ENCODE measurements at regions not wholly inside any gene's neighbourhood (a gene's known extent, or its start where the extent isn't known, plus 50 kb on each side); places are given as distances from the start of the nearest gene placed in this dataset.

GRCh38 chr7:41051535-41051934, 651.4 kb downstream of the INHBA start:
- WGBS = 77% methylated on average over 10 of the region's 10 CpGs
- no peaks in the 10 kb centered on the region for H3K27me3 ChIP-seq (replicated peaks; ENCODE audit: insufficient read depth)
- TF ChIP-seq POLR2A (IDR thresholded peaks at IDR 0.05) (no peak), POLR2AphosphoS5 (IDR thresholded peaks at IDR 0.05) (no peak), CTCF (IDR thresholded peaks at IDR 0.05) (no peak)
- no peaks in the 10 kb centered on the region for H3K4me1 ChIP-seq (replicated peaks)
- H3K36me3 ChIP-seq = no peaks in the 10 kb centered on the region
- intact Hi-C loops (cut with DNase I) = no loop called here
- no peak for DNase-seq (ENCODE audit: low spot score)
- no peak overlapping the region for H3K4me3 ChIP-seq
- H3K9me3 ChIP-seq = no peaks in the 10 kb centered on the region
- H3K27ac ChIP-seq = no peak overlapping the region

DNA sequence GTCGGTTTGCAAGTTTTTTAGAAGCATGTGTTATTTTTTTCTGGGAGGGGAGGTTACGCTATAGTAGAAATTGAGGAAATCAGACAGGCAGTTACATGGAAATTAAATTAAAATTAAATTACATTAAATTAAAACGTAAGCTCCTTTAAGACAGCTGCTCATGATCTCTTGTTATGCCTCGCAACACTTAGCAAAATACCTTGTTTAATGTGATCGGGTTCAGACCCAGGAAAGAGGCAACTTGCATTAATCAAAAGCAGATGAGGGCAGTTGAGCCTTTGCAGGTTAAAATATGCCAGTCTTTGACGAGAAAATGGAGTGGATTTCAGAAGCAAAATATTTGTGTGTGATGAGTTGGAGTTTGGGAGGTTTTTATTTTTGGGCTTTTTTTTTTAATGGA, 651.8 kb downstream of the INHBA start:
- TF ChIP-seq CTCF (IDR thresholded peaks at IDR 0.05) (no peak), POLR2AphosphoS5 (IDR thresholded peaks at IDR 0.05) (no peak), POLR2A (IDR thresholded peaks at IDR 0.05) (no peak)
- H3K4me3 ChIP-seq = no peak overlapping the region
- H3K36me3 ChIP-seq = no peaks in the 10 kb centered on the region
- no peak for DNase-seq (ENCODE audit: low spot score)
- WGBS = 95% methylated on average over 6 of the region's 6 CpGs
- no peaks in the 10 kb centered on the region for H3K4me1 ChIP-seq (replicated peaks)
- intact Hi-C loops (cut with DNase I) = no loop called here
- no peaks in the 10 kb centered on the region for H3K9me3 ChIP-seq
- H3K27ac ChIP-seq = no peak overlapping the region
- H3K27me3 ChIP-seq (replicated peaks; ENCODE audit: insufficient read depth) = no peaks in the 10 kb centered on the region

- no peak for DNase-seq (ENCODE audit: low spot score)
- H3K27ac ChIP-seq = no peak overlapping the region
- H3K36me3 ChIP-seq = no peaks in the 10 kb centered on the region
- H3K27me3 ChIP-seq (replicated peaks; ENCODE audit: insufficient read depth) = no peaks in the 10 kb centered on the region
- no peak overlapping the region for H3K4me3 ChIP-seq
- intact Hi-C loops (cut with DNase I) = no loop called here
- 76% methylated on average over 2 of the region's 2 CpGs for WGBS
- H3K4me1 ChIP-seq (replicated peaks) = no peaks in the 10 kb centered on the region
- no peaks in the 10 kb centered on the region for H3K9me3 ChIP-seq
- TF ChIP-seq POLR2AphosphoS5 (IDR thresholded peaks at IDR 0.05) (no peak), POLR2A (IDR thresholded peaks at IDR 0.05) (no peak), CTCF (IDR thresholded peaks at IDR 0.05) (no peak)
These were observed 654.1 kb downstream of the INHBA start for GRCh38 chr7:41048771-41049170.

DNA sequence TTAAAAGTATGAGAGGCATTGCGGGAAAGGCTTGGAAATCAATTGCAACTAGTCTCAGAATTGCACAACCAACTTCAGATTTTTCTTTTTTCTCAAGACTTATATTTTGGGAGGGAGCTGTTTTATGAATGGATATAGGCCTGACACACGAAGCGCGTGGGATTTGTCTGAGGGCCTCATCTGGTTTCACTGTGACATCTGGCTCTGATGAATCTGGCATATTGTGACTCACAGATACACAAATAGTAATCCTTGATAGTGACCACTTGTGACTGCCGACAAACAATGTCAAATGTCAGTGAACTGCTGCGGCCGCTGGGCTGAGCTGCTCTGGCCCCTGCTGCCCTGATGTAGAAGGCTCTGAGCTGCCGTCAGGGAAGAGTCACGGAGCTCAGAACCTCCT, 655.1 kb downstream of the INHBA start:
- H3K4me3 ChIP-seq = no peak overlapping the region
- no peak for DNase-seq (ENCODE audit: low spot score)
- no peaks in the 10 kb centered on the region for H3K9me3 ChIP-seq
- H3K4me1 ChIP-seq (replicated peaks) = no peaks in the 10 kb centered on the region
- 87% methylated on average over 9 of the region's 9 CpGs for WGBS
- H3K27ac ChIP-seq = no peak overlapping the region
- TF ChIP-seq POLR2AphosphoS5 (IDR thresholded peaks at IDR 0.05) = no peak
- no peak for TF ChIP-seq POLR2A (IDR thresholded peaks at IDR 0.05)
- TF ChIP-seq CTCF (IDR thresholded peaks at IDR 0.05) = no peak
- H3K27me3 ChIP-seq (replicated peaks; ENCODE audit: insufficient read depth) = no peaks in the 10 kb centered on the region
- intact Hi-C loops (cut with DNase I) = no loop called here
- H3K36me3 ChIP-seq = no peaks in the 10 kb centered on the region

DNA sequence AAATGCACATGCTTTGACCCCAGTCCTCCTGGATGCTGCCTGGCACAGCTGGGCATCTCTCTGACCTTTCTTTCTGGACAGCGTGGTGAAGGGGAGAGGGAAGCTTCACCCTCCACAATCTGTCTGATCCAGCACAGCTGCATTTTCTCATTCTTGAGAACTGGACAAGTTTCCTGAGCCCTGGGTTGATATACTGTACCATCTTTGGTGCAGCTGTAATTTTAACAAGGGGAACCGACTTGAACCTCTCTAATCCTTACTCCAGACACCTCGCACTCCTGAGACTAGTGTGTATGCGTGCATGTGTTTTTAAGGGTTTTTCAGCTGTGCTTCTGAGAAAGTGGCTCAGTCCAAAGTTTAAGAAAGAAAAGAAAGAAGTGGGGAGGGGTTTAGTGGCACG, 655.7 kb downstream of the INHBA start:
- H3K27me3 ChIP-seq (replicated peaks; ENCODE audit: insufficient read depth) = no peaks in the 10 kb centered on the region
- DNase-seq (ENCODE audit: low spot score) = no peak
- intact Hi-C loops (cut with DNase I) = no loop called here
- no peaks in the 10 kb centered on the region for H3K4me1 ChIP-seq (replicated peaks)
- H3K9me3 ChIP-seq = no peaks in the 10 kb centered on the region
- H3K4me3 ChIP-seq = no peak overlapping the region
- no peaks in the 10 kb centered on the region for H3K36me3 ChIP-seq
- 61% methylated on average over 5 of the region's 5 CpGs for WGBS
- TF ChIP-seq POLR2AphosphoS5 (IDR thresholded peaks at IDR 0.05) = no peak
- no peak overlapping the region for H3K27ac ChIP-seq
